HG02678 (cell line): ENCODE measurements at regions not wholly inside any gene's neighbourhood (a gene's known extent, or its start where the extent isn't known, plus 50 kb on each side); places are given as distances from the start of the nearest gene placed in this dataset.

Experiments
- ATAC-seq: cut with Tn5 transposase; IDR thresholded peaks from one replicate; pipeline ENCODE4 v1.9.1; 2021; ENCODE audit warnings: mild to moderate bottlenecking, moderate library complexity; ENCODE audit not compliant: unreplicated experiment

DNA sequence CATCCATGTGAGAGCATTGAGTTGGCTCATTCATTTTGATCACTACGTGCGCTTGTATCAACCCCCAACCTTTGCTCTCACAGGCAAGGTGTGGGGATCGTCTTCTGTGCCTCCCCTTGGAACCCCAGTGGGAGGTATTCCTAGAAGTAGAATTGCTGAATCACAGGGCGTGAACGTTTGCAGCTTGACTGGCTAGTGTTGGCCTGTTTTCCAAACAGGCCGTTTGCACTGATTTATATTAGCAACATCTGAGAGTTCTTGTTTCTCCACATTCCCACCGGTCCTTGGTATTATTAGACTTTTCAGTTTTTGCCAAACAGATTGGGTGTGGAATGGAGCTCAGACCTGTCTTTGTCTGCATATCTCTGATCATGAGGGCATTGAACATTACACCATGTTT lies 288.6 kb upstream of the PWP1 start:
- no peak for ATAC-seq

GRCh38 chr12:107397890-107398500 lies 287.6 kb upstream of the PWP1 start:
- no peak for ATAC-seq

DNA sequence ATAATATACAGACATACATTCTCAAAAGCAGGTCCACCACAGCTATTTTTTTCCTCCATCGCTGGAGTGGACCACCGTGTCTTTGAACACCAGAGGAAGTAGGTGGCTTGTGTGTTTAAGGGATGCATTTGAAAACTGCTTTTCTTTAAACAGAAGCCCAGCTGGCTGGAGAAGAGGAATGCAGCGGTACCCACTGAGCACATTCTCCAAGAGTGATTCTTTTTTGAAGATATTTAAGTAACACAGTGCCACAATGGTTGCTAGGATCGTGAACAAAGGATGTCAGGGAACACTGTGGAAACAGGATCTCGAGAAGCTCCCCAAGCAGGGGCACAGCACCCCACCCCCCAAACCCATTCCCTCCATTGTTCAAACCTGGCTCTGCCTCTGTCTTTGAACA lies 286.6 kb upstream of the PWP1 start:
- ATAC-seq = no peak

DNA sequence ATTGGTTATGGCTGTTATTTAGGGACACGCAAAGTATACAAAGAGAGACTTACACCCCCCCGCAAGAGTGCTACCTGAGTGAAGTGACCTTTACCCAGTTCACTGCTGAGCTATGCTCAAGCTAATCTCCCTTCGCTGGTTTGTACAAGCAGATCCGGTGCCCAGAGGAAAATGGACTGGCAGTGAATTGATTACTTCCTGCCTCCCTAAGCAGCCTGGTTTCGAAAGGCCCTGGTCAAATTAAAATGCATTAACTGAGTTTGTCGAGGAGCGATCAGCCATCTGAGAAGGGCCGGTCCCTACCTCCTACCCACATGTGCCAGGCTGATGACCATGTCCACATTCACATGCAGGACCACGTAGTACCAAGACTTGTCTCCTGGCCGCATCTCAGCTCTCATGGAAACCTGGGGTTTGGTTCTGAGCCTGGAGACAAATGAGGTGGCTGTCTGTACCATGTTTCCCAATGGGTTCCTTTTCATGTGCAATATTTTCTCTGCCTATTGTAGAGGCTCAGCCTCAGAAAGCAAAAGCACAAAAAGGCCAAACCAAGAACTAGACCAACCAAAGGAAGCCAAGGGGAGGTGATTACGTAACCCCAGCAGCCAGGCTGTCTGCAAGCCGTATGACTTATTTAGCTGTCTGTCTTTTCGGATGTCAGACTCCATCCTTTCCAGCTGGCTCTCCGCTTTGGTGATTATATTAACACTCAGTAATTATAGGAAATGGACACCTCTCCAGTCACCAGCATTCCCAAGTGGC lies 284.7 kb upstream of the PWP1 start:
- no peak for ATAC-seq

DNA sequence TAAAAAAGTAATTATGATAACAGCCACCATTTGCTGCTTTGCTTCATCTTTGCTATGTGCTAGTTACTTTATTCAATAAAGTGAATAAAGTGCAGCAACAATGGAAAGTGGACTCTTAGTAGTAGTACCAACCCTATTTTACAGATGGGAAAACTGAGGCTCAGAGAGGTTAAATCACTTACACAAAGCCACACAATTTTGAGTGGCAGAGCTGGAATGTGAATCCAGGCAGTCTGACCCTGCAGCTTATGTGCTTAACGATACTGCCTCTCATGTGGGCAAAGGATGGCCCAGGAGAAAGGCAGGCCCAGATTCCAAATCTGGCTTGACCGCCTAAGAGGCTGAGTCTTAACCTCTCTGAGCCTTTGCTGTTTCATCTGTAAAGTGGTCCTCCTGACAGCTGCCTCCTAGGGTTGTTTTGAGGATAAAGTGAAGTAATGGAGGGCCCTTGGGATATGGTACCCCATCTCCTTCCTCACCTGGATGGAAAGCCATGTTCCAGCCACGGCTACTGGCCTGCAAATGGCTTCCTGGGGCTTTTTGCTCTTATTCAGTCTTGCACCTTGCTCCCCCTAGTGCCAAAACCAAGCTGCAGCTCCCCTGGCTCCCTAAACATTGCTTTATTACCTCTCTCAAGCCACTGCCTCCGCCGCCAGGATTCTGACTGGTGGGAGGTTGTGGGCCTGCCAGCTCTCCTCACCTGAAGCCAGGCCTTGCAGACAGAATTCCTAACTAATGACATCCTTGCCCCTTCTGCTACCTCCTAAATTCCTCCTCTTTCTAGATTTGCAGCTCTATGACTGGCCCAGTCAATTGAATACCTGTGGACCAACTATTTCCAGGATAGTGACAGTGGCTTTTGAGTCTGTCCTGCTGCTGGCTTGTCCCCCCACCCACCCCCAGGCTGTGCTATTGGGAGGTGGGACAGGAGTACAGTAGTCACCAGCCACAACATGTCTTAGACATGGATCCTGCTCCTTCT lies 283.3 kb upstream of the PWP1 start:
- no peak for ATAC-seq

DNA sequence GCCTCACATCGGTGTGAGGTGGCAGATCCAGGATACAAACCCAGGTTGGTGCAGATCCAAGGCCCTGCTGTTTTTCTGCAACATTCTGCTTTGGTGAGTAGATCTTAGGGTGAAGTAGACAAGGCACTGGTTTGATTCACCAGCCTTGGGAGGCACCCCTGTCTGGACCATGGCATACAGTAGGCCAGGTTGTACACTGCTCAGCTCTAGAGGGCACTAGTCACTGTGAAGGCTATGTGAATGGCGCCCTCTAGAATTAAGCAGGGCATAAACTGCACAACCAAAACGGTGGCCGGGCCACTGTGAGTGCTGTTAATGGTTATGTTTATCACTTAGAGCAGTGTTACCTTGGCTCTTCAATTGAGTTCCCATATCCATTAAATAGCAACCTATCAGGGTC lies 280.6 kb upstream of the PWP1 start:
- no peak for ATAC-seq

DNA sequence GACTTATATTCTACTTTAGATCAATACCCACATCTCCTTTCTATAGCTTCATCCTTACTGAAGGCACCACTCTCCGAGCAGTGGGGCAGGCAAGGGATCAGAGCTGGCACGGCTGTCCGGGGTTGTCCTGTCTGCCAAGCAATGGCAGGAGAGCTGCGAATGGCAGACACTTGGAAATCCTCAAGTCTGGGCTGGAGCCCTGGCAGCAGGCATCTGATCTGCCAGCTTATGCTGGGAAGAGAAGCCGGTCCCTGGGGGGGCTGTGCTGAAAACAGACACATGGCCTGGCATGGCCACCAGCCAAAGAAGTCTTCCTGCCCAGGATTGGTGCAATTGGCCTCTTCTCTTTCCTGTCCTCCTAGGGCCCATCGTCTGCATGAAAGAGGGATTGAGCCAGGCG lies 280.2 kb upstream of the PWP1 start:
- no peak for ATAC-seq

DNA sequence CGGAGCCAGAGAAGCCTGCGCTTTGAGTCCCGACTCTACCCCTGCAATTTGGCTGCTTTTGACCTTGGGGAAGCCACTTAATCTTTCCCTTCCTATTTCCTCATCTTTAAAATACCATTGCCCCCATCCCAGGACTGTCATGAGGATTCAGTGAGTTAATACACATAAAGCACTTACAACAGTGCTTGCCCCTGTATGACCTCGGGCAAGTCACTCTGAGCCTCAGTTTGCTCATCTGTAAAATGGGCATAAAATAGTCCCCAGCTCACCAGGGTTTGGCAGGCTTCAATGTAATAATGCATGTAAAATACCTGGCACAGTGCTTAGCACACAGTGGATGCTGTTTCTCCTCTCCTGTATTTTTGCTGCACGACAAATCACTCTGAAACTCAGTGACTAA lies 278.7 kb upstream of the PWP1 start:
- ATAC-seq = no peak

GRCh38 chr12:107411792-107412535 lies 273.6 kb upstream of the PWP1 start:
- ATAC-seq = no peak

GRCh38 chr12:107415071-107415470 lies 270.5 kb upstream of the PWP1 start:
- ATAC-seq = no peak

GRCh38 chr12:107415834-107416233 lies 269.8 kb upstream of the PWP1 start:
- no peak for ATAC-seq

DNA sequence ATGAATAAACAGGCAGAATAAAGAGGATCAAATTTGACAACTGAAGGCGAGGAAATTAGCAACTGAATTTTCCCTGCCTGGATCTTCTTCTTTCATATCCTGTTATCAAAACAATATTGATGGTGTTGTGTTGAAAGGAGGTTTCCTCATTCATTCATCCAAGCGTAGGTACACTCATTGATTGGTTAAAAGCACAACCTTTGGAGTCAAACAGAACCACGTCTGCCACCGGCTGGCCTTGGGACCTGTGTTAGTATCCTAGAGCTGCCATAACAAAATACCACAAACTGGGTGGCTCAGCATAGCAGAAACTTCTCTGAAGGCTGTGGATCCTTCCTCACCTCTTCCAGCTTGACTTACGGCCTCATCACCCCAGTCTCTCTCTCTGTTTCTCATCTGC lies 268.6 kb upstream of the PWP1 start:
- no peak for ATAC-seq

DNA sequence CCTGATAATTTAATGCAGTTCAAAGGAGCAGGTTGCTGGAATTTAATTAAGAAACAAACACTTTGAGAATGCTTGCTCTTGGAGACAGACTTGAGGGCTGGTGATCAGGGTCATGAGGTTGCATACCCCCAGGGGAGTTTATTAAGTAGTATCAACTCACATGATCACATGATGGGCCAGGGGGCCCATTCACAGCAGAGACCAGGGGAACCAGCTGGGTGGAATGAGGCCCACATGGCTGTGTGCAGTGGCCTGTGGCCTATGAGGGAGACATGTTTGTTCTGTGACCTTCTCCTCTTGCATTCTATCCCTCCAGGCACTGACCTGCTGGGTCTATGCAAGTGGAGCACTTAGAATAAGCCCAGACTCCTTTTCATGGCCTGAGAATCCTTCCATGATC lies 266.6 kb upstream of the PWP1 start:
- no peak for ATAC-seq

DNA sequence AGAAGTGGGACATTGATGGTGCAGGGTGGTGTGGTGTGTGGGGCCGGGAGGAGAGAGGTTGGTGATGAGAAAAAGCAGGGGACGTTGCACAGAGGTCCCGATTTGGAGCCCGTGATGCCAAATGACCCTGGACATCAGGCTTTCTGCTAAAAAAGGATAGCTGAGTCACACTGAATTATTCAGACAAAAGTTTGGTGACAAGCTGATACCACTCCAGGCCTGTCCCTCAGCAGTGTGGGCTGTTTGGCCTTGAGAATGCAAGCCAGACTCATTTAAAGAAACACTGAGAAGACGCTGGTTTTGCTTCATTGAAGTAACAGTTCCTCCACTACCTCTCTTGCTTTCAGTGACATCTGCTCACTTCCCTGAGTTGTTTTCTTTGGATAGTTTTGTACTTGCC lies 262.1 kb upstream of the PWP1 start:
- ATAC-seq = no peak

DNA sequence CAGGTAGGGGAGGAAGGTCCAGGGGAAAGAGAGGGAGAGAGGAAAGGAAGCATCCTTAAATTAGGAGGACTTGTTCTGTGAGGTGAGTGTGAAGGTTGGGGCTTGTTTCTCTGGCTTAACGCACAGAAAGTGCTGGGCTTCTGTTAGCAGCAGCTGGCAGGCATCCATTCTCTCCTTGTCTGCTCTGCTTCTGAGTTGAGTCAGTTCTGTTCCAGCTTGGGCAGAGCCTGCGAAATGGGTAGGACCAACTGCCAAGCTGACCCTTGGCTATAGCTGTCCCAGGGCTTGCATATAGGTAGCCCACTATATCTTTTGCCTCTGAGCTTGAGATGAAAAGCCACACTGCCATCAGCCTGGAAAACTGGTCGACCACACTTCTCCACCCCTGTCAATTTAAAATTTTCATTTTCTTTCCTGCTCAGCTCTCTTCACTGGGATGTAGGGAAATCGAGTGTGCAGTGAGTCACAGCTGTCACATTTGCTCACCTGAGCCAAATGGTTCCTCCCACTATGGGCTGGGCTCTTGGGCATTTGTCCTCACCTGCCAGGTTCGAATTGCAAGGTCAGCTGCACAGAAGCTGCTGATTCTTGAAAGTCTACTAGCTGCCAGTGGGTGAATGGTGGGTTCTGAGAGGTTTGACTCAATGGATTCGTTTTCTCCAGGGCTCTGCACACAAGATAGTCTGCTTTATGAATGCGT lies 256.4 kb upstream of the PWP1 start:
- no peak for ATAC-seq

GRCh38 chr12:107431942-107432341 lies 253.7 kb upstream of the PWP1 start:
- no peak for ATAC-seq

DNA sequence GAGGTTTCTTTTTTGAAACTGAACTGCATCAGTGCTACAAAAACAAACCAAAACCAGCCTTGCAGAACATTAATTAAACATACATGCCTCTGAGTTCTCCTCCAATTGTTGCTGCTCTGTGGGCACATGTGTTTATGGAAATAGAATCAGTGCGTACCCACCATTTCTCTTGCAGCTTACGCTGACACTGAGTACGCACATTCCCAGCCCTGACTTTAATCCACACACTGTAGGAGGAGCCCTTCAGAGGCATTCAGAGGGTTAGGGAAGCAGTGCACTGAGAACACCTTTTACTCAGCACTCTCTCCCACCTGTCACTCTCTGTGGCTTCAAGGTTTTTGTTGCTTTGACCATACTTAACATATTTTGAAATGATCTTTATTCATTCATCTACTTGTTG lies 250.5 kb upstream of the PWP1 start:
- no peak for ATAC-seq

DNA sequence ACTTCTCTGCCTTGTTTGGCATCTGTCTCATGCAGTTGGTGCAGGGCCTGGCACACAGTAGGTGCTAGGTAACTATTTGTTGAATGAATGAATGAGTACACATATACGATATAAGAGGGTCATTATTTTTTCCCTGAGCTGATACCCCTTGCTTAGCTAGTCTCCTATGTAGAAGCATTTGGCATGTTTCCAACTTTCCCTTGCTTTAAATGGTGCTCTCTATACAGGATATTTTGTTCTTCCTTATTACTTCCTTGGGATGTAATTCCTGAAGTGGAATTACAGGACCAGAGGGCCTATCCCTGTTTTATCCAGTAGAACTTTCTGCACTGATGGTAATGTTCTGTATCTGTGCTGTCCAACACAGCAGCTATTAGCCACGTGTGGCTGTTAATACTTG lies 250.1 kb upstream of the PWP1 start:
- no peak for ATAC-seq

DNA sequence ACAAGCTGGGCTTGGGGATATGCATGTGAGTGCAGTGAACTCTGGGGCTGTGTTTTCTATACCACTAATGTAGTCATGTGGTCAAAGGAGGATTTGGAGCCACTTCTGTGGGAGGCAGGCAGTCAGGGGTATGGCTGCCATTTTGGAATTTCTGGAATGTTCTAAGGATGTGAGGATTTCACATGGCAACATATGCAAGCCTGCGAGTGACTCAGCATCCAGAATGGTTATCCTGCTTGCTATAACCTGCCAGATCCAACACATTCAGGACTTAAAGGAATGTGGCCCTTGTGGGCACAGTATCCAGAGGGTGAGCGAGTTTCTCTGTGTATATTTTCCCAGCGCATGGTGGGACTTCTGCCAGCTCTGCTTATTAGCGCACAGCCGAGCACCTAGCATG lies 249.2 kb upstream of the PWP1 start:
- ATAC-seq = no peak

DNA sequence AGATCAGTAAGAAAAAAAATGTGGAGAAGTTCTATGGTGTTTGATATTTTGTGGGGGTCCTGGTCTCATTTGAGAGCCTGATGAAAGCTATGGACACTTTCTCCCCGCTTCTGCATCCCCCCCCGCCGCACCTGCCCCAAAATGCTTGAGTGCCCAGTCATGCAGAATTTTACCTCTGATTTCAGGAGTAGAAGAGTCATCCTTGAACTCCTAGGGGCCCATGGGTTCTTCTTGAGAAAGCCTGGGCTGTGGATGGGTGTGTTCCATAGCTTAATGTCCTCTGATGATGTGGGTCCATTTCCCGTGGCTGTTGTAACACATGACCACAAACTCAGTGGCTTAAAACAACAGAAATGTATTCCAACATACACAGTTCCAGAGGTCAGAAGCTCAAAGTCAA lies 248.8 kb upstream of the PWP1 start:
- no peak for ATAC-seq
